Liver (tissue), 3 donors: ENCODE measurements at regions not wholly inside any gene's neighbourhood (a gene's known extent, or its start where the extent isn't known, plus 50 kb on each side); places are given as distances from the start of the nearest gene placed in this dataset.

ENCODE experiments used
- EGR1 ChIP-seq, 2 donors: IDR thresholded peaks; 2 replicates each; pipeline ENCODE4 v1.6.1; 2016 to 2018; ENCODE audit warnings: antibody characterized with exemption in 2 of 2, low read depth in 2 of 2
- GABPA ChIP-seq, 2 donors: IDR thresholded peaks in 1 of 2; conservative IDR thresholded peaks in 1 of 2; 2 replicates each; pipeline ENCODE4 v1.6.1; 2016; ENCODE audit warnings: antibody characterized with exemption in 2 of 2, mild to moderate bottlenecking in 1 of 2, moderate library complexity in 1 of 2
- JUND ChIP-seq, 2 donors: IDR thresholded peaks; 2 replicates each; pipeline ENCODE4 v1.6.1; 2016; ENCODE audit warnings: antibody characterized with exemption in 2 of 2
- MAX ChIP-seq: IDR thresholded peaks from 2 replicates; pipeline ENCODE4 v1.6.1; 2016; ENCODE audit warnings: antibody characterized with exemption
- RAD21 ChIP-seq, 2 donors: IDR thresholded peaks; 2 replicates each; pipeline ENCODE4 v1.6.1; 2016; ENCODE audit warnings: antibody characterized with exemption in 2 of 2, mild to moderate bottlenecking in 2 of 2
- REST ChIP-seq: IDR thresholded peaks from 2 replicates; pipeline ENCODE4 v1.6.1; 2016; ENCODE audit warnings: antibody characterized with exemption, mild to moderate bottlenecking
- YY1 ChIP-seq: IDR thresholded peaks from 2 replicates; pipeline ENCODE4 v1.6.1; 2016; ENCODE audit warnings: antibody characterized with exemption, mild to moderate bottlenecking
- TF ChIP-seq, protein P1 (sequence below): fragments of 150-350 bp; IDR thresholded peaks from 2 replicates; pipeline ENCODE4 v1.5.1; 2017; ENCODE audit warnings: improper control_type of control experiment, low read depth, low read length; ENCODE audit not compliant: missing input control
- TF ChIP-seq, protein P2 (sequence below): IDR thresholded peaks from 2 replicates; pipeline ENCODE4 v1.6.1; 2016; ENCODE audit warnings: antibody characterized with exemption
- donor health status: healthy.
- donor health status: healthy.

DNA sequence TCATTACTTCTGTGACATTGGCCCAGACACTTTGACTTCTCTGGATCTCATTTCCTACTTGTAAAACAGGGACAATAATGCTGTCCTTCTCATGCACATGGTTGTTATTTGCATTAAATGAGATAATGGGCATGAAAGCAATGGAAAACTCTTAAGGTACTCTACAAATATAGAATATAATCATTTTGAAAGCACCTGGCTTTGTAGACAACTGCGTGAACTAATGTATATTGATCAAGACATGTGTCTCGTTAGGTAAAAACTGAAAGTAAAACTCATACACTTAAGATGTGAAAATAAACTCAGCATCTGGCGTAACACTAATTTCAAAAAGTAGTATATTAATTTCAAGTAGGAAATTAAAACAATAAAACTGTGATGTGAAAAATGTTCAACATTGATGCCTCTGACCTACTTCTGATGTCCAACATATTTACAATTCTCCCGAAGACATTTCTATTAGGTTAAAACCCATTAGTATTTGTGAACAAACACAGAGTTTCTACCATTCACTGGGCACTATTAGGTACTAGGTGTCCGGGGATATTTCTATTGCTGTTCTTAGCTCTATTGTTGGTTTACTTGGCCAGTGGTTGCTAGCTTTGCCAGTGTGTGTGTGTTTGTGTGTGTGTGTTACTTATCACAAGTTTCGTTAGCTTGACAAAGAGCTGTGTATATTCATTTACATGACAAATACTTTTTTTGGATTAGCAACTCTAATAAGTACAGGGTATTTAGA lies 220.5 kb downstream of the KCNRG start:
- TF ChIP-seq, protein P1, sequence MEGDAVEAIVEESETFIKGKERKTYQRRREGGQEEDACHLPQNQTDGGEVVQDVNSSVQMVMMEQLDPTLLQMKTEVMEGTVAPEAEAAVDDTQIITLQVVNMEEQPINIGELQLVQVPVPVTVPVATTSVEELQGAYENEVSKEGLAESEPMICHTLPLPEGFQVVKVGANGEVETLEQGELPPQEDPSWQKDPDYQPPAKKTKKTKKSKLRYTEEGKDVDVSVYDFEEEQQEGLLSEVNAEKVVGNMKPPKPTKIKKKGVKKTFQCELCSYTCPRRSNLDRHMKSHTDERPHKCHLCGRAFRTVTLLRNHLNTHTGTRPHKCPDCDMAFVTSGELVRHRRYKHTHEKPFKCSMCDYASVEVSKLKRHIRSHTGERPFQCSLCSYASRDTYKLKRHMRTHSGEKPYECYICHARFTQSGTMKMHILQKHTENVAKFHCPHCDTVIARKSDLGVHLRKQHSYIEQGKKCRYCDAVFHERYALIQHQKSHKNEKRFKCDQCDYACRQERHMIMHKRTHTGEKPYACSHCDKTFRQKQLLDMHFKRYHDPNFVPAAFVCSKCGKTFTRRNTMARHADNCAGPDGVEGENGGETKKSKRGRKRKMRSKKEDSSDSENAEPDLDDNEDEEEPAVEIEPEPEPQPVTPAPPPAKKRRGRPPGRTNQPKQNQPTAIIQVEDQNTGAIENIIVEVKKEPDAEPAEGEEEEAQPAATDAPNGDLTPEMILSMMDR, result no peak
- no peak for TF ChIP-seq RAD21 (IDR thresholded peaks at IDR 0.05)
- TF ChIP-seq REST, result no peak
- no peak for TF ChIP-seq EGR1 (IDR thresholded peaks at IDR 0.05; ENCODE audit: low read depth in 2 of 2)
- TF ChIP-seq YY1, result no peak
- no peak for TF ChIP-seq MAX
- TF ChIP-seq, protein P2, sequence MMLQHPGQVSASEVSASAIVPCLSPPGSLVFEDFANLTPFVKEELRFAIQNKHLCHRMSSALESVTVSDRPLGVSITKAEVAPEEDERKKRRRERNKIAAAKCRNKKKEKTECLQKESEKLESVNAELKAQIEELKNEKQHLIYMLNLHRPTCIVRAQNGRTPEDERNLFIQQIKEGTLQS, result no peak
- no peak for TF ChIP-seq JUND (IDR thresholded peaks at IDR 0.05)
- no peak for TF ChIP-seq GABPA (IDR thresholded peaks at IDR 0.05 in 1 of 2, conservative IDR thresholded peaks at IDR 0.05 in 1 of 2)
